ENCODE measurements at regions not wholly inside any gene's neighbourhood (a gene's known extent, or its start where the extent isn't known, plus 50 kb on each side); places are given as distances from the start of the nearest gene placed in this dataset.

DNA sequence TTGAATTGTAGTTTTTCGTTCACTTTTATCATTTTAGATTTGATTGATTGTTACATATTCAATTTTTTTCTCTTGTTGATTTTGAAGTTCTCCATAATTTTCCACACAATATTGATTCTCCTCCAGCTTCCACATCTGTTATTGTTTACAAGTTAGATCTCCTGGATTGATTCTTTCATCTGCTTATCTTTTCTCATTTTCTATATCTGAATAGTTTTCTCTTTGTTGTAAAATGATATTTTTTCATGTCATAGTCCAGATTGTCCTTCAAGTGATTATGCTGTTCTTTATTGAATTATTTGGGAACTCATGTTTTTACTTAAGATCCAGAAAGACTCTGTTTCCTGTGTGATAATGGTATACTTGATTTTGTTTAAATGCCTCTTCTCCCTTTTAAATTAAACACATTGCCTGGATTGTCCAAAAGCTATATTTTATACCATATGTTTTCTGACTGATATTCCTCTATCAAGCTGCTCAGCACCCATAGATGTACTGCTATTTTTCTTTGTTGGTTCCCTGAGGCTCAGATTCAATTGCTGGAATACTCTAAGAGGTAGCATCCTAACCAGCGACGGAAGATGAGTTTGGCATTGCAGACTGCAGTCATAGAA lies 206.6 kb upstream of the PRR16 start:
- TF ChIP-seq EP300 (IDR thresholded peaks at IDR 0.05) (no peak), POLR2A (IDR thresholded peaks at IDR 0.05) (no peak)
- TF ChIP-seq, protein P1, sequence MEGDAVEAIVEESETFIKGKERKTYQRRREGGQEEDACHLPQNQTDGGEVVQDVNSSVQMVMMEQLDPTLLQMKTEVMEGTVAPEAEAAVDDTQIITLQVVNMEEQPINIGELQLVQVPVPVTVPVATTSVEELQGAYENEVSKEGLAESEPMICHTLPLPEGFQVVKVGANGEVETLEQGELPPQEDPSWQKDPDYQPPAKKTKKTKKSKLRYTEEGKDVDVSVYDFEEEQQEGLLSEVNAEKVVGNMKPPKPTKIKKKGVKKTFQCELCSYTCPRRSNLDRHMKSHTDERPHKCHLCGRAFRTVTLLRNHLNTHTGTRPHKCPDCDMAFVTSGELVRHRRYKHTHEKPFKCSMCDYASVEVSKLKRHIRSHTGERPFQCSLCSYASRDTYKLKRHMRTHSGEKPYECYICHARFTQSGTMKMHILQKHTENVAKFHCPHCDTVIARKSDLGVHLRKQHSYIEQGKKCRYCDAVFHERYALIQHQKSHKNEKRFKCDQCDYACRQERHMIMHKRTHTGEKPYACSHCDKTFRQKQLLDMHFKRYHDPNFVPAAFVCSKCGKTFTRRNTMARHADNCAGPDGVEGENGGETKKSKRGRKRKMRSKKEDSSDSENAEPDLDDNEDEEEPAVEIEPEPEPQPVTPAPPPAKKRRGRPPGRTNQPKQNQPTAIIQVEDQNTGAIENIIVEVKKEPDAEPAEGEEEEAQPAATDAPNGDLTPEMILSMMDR (IDR thresholded peaks at IDR 0.05): no peak

Measured in sigmoid colon (tissue), 4 donors.